IPS DF 4.7 (cell line): ENCODE measurements at regions not wholly inside any gene's neighbourhood (a gene's known extent, or its start where the extent isn't known, plus 50 kb on each side); places are given as distances from the start of the nearest gene placed in this dataset.
"Not testable (repeated sequence)": the region's sequence is repeated elsewhere in the genome, so short reads cannot be mapped to it uniquely, and the experiment has no call there.

ENCODE experiments used
- DNase-seq: peaks from one replicate; pipeline ENCODE4 v3.0.0-alpha.2; 2013; ENCODE audit warnings: low spot score; ENCODE audit errors: extremely low read depth

GRCh38 chr2:145587922-145588321 is 1068.0 kb upstream of the ZEB2 start:
- no peak for DNase-seq

GRCh38 chr2:145584353-145584752 is 1064.4 kb upstream of the ZEB2 start:
- no peak for DNase-seq

- no peak for DNase-seq
Observed at GRCh38 chr2:145573608-145574007, 1053.7 kb upstream of the ZEB2 start.

GRCh38 chr2:145572238-145572637 is 1052.3 kb upstream of the ZEB2 start:
- DNase-seq: no peak

- no peak for DNase-seq
Observed at GRCh38 chr2:145569108-145569507, 1049.2 kb upstream of the ZEB2 start.

- no peak for DNase-seq
Observed at GRCh38 chr2:145563741-145564615, 1044.1 kb upstream of the ZEB2 start.

- DNase-seq: no peak
Observed at GRCh38 chr2:145561152-145561551, 1041.2 kb upstream of the ZEB2 start.

- DNase-seq: no peak
Observed at GRCh38 chr2:145558617-145559350, 1038.9 kb upstream of the ZEB2 start.

GRCh38 chr2:145555360-145555759 is 1035.4 kb upstream of the ZEB2 start:
- no peak for DNase-seq

GRCh38 chr2:145551686-145552085 is 1031.8 kb upstream of the ZEB2 start:
- no peak for DNase-seq

- DNase-seq: no peak
Observed at GRCh38 chr2:145548479-145548878, 1028.6 kb upstream of the ZEB2 start.

GRCh38 chr2:145547620-145548019 is 1027.7 kb upstream of the ZEB2 start:
- DNase-seq: no peak

- no peak for DNase-seq
Observed at GRCh38 chr2:145546091-145546490, 1026.2 kb upstream of the ZEB2 start.

- DNase-seq: no peak
Observed at GRCh38 chr2:145543856-145544255, 1023.9 kb upstream of the ZEB2 start.

- no peak for DNase-seq
Observed at GRCh38 chr2:145543155-145543554, 1023.2 kb upstream of the ZEB2 start.

GRCh38 chr2:145541028-145541427 is 1021.1 kb upstream of the ZEB2 start:
- DNase-seq: no peak

GRCh38 chr2:145538661-145539350 is 1018.9 kb upstream of the ZEB2 start:
- DNase-seq: no peak

GRCh38 chr2:145530653-145531052 is 1010.7 kb upstream of the ZEB2 start:
- no peak for DNase-seq

- DNase-seq: no peak
Observed at GRCh38 chr2:145524836-145525235, 1004.9 kb upstream of the ZEB2 start.

GRCh38 chr2:145524303-145524702 is 1004.4 kb upstream of the ZEB2 start:
- no peak for DNase-seq

- not testable (repeated sequence) for DNase-seq
Observed at GRCh38 chr2:145519254-145519653, 999.3 kb upstream of the ZEB2 start.

- no peak for DNase-seq
Observed at GRCh38 chr2:145511946-145512345, 992.0 kb upstream of the ZEB2 start.
